Fibroblast of villous mesenchyme (primary cell): ENCODE measurements at regions not wholly inside any gene's neighbourhood (a gene's known extent, or its start where the extent isn't known, plus 50 kb on each side); places are given as distances from the start of the nearest gene placed in this dataset.
"Not testable (repeated sequence)": the region's sequence is repeated elsewhere in the genome, so short reads cannot be mapped to it uniquely, and the experiment has no call there.

Experiments used
- DNase-seq: peaks from one replicate; pipeline ENCODE4 v3.0.0-alpha.2; 2010; ENCODE audit warnings: low read depth
- H3K4me3 ChIP-seq: 2 replicates; pipeline ENCODE4 v1.5.1; 2011; ENCODE audit warnings: low read depth, mild to moderate bottlenecking, low read length
- CTCF ChIP-seq: IDR thresholded peaks from 2 replicates; pipeline ENCODE4 v1.5.1; 2012; ENCODE audit warnings: low read depth, mild to moderate bottlenecking, low read length; ENCODE audit not compliant: insufficient read depth

GRCh38 chr4:135927651-135928050 lies 1604.6 kb downstream of the PCDH18 start:
- no peak for TF ChIP-seq CTCF
- DNase-seq: no peak
- H3K4me3 ChIP-seq: no peak overlapping the region

- H3K4me3 ChIP-seq: no peak overlapping the region
- no peak for TF ChIP-seq CTCF
- DNase-seq: no peak
These were observed 1611.2 kb downstream of the PCDH18 start for GRCh38 chr4:135921081-135921480.

GRCh38 chr4:135917011-135917410 lies 1615.3 kb downstream of the PCDH18 start:
- no peak overlapping the region for H3K4me3 ChIP-seq
- DNase-seq: peak; percentile 1
- TF ChIP-seq CTCF: no peak

GRCh38 chr4:135900956-135901355 lies 1631.3 kb downstream of the PCDH18 start:
- TF ChIP-seq CTCF: no peak
- H3K4me3 ChIP-seq: no peak overlapping the region
- DNase-seq: no peak

- DNase-seq, H3K4me3 ChIP-seq: not testable (repeated sequence)
These were observed 1662.7 kb upstream of the PABPC4L start for GRCh38 chr4:135864304-135864703.

GRCh38 chr4:135840781-135841180 lies 1639.2 kb upstream of the PABPC4L start:
- no peak for TF ChIP-seq CTCF
- no peak overlapping the region for H3K4me3 ChIP-seq
- DNase-seq: no peak

GRCh38 chr4:135839712-135840111 lies 1638.1 kb upstream of the PABPC4L start:
- no peak overlapping the region for H3K4me3 ChIP-seq
- TF ChIP-seq CTCF: no peak
- DNase-seq: no peak
